Hepatocyte (in vitro differentiated cells): ENCODE measurements at regions not wholly inside any gene's neighbourhood (a gene's known extent, or its start where the extent isn't known, plus 50 kb on each side); places are given as distances from the start of the nearest gene placed in this dataset.

Experiments
- DNase-seq: peaks from one replicate; pipeline ENCODE4 v3.0.0-alpha.2; 2016; ENCODE audit warnings: low spot score
- H2AFZ ChIP-seq: fragments of 200-600 bp; sonication (generic); 2 replicates; pipeline ENCODE4 v1.6.0; 2016; ENCODE audit warnings: antibody characterized with exemption, mild to moderate bottlenecking
- H3K27ac ChIP-seq: fragments of 200-600 bp; sonication (generic); 2 replicates; pipeline ENCODE4 v1.5.1; 2016; ENCODE audit warnings: mild to moderate bottlenecking
- H3K27me3 ChIP-seq: fragments of 200-600 bp; sonication (generic); 2 replicates; pipeline ENCODE4 v1.6.1; 2016
- H3K36me3 ChIP-seq: fragments of 200-600 bp; sonication (generic); replicated peaks from 2 replicates; pipeline ENCODE4 v1.5.1; 2016; ENCODE audit warnings: low read depth; ENCODE audit not compliant: insufficient read depth
- H3K4me1 ChIP-seq: fragments of 200-600 bp; sonication (generic); 2 replicates; pipeline ENCODE4 v1.5.1; 2016; ENCODE audit warnings: mild to moderate bottlenecking, moderate library complexity; ENCODE audit not compliant: insufficient read depth
- H3K4me2 ChIP-seq: fragments of 200-600 bp; sonication (generic); 2 replicates; pipeline ENCODE4 v1.6.0; 2016
- H3K4me3 ChIP-seq: fragments of 200-600 bp; sonication (generic); 2 replicates; pipeline ENCODE4 v1.5.1; 2016; ENCODE audit warnings: mild to moderate bottlenecking
- H3K79me2 ChIP-seq: fragments of 200-600 bp; sonication (generic); 2 replicates; pipeline ENCODE4 v1.6.0; 2017; ENCODE audit warnings: mild to moderate bottlenecking
- H3K9me2 ChIP-seq: fragments of 200-600 bp; sonication (generic); replicated peaks from 2 replicates; pipeline ENCODE4 v1.6.0; 2017; ENCODE audit warnings: mild to moderate bottlenecking; ENCODE audit not compliant: insufficient read depth
- H3K9me3 ChIP-seq: fragments of 200-600 bp; sonication (generic); 2 replicates; pipeline ENCODE4 v1.5.1; 2016; ENCODE audit warnings: low read depth, mild to moderate bottlenecking
- H4K20me1 ChIP-seq: fragments of 200-600 bp; sonication (generic); 2 replicates; pipeline ENCODE4 v1.6.0; 2016; ENCODE audit warnings: mild to moderate bottlenecking; ENCODE audit not compliant: insufficient read depth, poor library complexity, severe bottlenecking
- CTCF ChIP-seq: fragments of 200-600 bp; sonication (generic); IDR thresholded peaks from 2 replicates; pipeline ENCODE4 v1.5.1; 2016; ENCODE audit warnings: antibody characterized with exemption, mild to moderate bottlenecking; ENCODE audit not compliant: poor library complexity
- EZH2 ChIP-seq: fragments of 200-600 bp; sonication (generic); IDR thresholded peaks from 2 replicates; pipeline ENCODE4 v1.6.1; 2016; ENCODE audit warnings: antibody characterized with exemption, mild to moderate bottlenecking, borderline replicate concordance
- EZH2phosphoT487 ChIP-seq: fragments of 200-600 bp; sonication (generic); IDR thresholded peaks from one replicate; pipeline ENCODE4 v1.6.1; 2018; ENCODE audit warnings: antibody characterized with exemption, mild to moderate bottlenecking, low read depth, moderate library complexity; ENCODE audit not compliant: unreplicated experiment, severe bottlenecking
- WGBS: methylation state at CpG from one replicate; pipeline ENCODE4 v1.1.6; 2016; ENCODE audit warnings: low lambda C conversion rate; ENCODE audit errors: missing lambda C conversion rate; 5-methylcytosine and 5-hydroxymethylcytosine counted together

GRCh38 chr9:78585909-78586308, 289.0 kb downstream of the PSAT1 start:
- no peak for DNase-seq
- no peaks in the 10 kb centered on the region for H3K36me3 ChIP-seq
- no peak overlapping the region for H3K27ac ChIP-seq
- 93% methylated on average over 1 of the region's 1 CpG for WGBS
- no peaks in the 10 kb centered on the region for H3K27me3 ChIP-seq
- H2AFZ ChIP-seq, result no peak overlapping the region
- H3K9me2 ChIP-seq, result no peaks in the 10 kb centered on the region
- no peaks in the 10 kb centered on the region for H3K4me1 ChIP-seq
- H3K4me3 ChIP-seq, result no peak overlapping the region
- no peak overlapping the region for H3K4me2 ChIP-seq
- H3K79me2 ChIP-seq, result no peaks in the 10 kb centered on the region
- no peaks in the 10 kb centered on the region for H4K20me1 ChIP-seq
- no peaks in the 10 kb centered on the region for H3K9me3 ChIP-seq
- TF ChIP-seq CTCF, result no peak
- TF ChIP-seq EZH2phosphoT487, result no peak
- no peak for TF ChIP-seq EZH2

GRCh38 chr9:78590068-78590467, 293.1 kb downstream of the PSAT1 start:
- 88% methylated on average over 1 of the region's 1 CpG for WGBS
- H3K79me2 ChIP-seq, result no peaks in the 10 kb centered on the region
- no peak overlapping the region for H3K4me3 ChIP-seq
- no peak overlapping the region for H2AFZ ChIP-seq
- H3K36me3 ChIP-seq, result no peaks in the 10 kb centered on the region
- H3K27ac ChIP-seq, result no peak overlapping the region
- H3K4me2 ChIP-seq, result no peak overlapping the region
- H3K9me3 ChIP-seq, result no peaks in the 10 kb centered on the region
- DNase-seq, result no peak
- no peak for TF ChIP-seq EZH2
- TF ChIP-seq CTCF, result no peak
- TF ChIP-seq EZH2phosphoT487, result no peak
- no peaks in the 10 kb centered on the region for H4K20me1 ChIP-seq
- no peaks in the 10 kb centered on the region for H3K27me3 ChIP-seq
- H3K4me1 ChIP-seq, result no peaks in the 10 kb centered on the region
- no peaks in the 10 kb centered on the region for H3K9me2 ChIP-seq

- Histone ChIP-seq H2AFZ (no peak overlapping the region), H3K27ac (no peak overlapping the region), H3K4me3 (no peak overlapping the region), H3K9me3 (no peaks in the 10 kb centered on the region), H3K79me2 (no peaks in the 10 kb centered on the region), H3K4me2 (no peak overlapping the region), H3K27me3 (no peaks in the 10 kb centered on the region), H3K4me1 (no peaks in the 10 kb centered on the region), H3K36me3 (no peaks in the 10 kb centered on the region), H4K20me1 (no peaks in the 10 kb centered on the region), H3K9me2 (no peaks in the 10 kb centered on the region)
- no peak for DNase-seq
- TF ChIP-seq EZH2phosphoT487 (no peak), CTCF (no peak), EZH2 (no peak)
These were observed 295.9 kb downstream of the PSAT1 start for GRCh38 chr9:78592811-78593210.
